ENCODE measurements at regions not wholly inside any gene's neighbourhood (a gene's known extent, or its start where the extent isn't known, plus 50 kb on each side); places are given as distances from the start of the nearest gene placed in this dataset.

DNA sequence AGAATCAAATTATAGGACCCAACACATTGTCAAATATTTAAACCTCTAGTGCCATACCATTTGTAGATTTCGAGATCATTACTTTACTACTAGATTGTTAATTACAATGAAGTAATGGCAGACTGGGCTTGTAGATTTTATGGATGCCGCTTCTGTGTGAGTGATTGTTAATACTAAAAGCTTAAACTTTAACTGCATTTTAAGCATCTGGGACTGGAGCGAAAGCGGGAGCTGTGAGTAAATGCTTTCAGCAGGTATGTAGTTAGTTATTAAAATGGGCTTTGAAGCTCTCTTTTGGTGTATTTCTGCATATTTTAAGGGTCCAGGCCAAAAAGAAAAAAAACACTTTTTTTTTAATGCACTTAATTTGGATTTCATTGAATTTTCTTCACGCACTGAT lies 519.3 kb downstream of the MED13L start (continued):
- no peak for TF ChIP-seq MAFK (IDR thresholded peaks at IDR 0.05; ENCODE audit: low read length)

GRCh38 chr12:115756804-115757203 lies 520.7 kb downstream of the MED13L start:
- no peaks in the 10 kb centered on the region for H4K20me1 ChIP-seq (replicated peaks; ENCODE audit: control insufficient read depth, insufficient read depth, low read length)
- no peaks in the 10 kb centered on the region for H3K9me1 ChIP-seq (ENCODE audit: control insufficient read depth, insufficient read depth, low read length)
- H3K4me3 ChIP-seq = no peak overlapping the region
- CTCF ChIA-PET (ENCODE audit: low intra/inter-chr PET ratio) = no interaction called here
- WGBS (ENCODE audit: insufficient coverage, low coverage, missing lambda C conversion rate) = 0% methylated on average over 8 of the region's 8 CpGs
- no peaks in the 10 kb centered on the region for H3K4me1 ChIP-seq (replicated peaks in 1 of 2; ENCODE audit: control insufficient read depth in 2 of 2, insufficient read depth in 2 of 2, low read length in 2 of 2)
- FAIRE-seq (no peak), DNase-seq (ENCODE audit: extremely low read depth in 1 of 4, low spot score in 3 of 4) (no peak), ATAC-seq (no peak)
- H3K9me3 ChIP-seq (replicated peaks; ENCODE audit: control insufficient read depth, insufficient read depth, low read depth, low read length) = no peaks in the 10 kb centered on the region
- no peak overlapping the region for H2AFZ ChIP-seq (ENCODE audit: low read depth, low read length)
- in situ Hi-C loops (cut with MboI) = loop anchor here (5.0 to 25.0 kb wide), 2 partner anchors 1095 to 1770 kb away; no protein-coding TSS in a partner anchor
- no peaks in the 10 kb centered on the region for H3K79me2 ChIP-seq (ENCODE audit: control insufficient read depth, insufficient read depth, low read length)
- no peak overlapping the region for H3K9ac ChIP-seq (ENCODE audit: insufficient read depth in 1 of 2, low read depth in 2 of 2, low read length in 2 of 2)
- H3K36me3 ChIP-seq (ENCODE audit: control insufficient read depth, insufficient read depth, low read length) = no peaks in the 10 kb centered on the region
- POLR2A ChIA-PET = no interaction called here
- TF ChIP-seq ZNF445 (CRISPR knock-in tag; IDR thresholded peaks at IDR 0.05; ENCODE audit: low read depth) = no peak
- no peak for TF ChIP-seq ZNF347 (CRISPR knock-in tag; IDR thresholded peaks at IDR 0.05; ENCODE audit: low read depth)
- TF ChIP-seq SUPT5H (IDR thresholded peaks at IDR 0.05) = no peak
- no peak for TF ChIP-seq FOXJ3 (CRISPR knock-in tag; IDR thresholded peaks at IDR 0.05)
- TF ChIP-seq PREB (CRISPR knock-in tag; IDR thresholded peaks at IDR 0.05) = no peak
- TF ChIP-seq, protein P1, sequence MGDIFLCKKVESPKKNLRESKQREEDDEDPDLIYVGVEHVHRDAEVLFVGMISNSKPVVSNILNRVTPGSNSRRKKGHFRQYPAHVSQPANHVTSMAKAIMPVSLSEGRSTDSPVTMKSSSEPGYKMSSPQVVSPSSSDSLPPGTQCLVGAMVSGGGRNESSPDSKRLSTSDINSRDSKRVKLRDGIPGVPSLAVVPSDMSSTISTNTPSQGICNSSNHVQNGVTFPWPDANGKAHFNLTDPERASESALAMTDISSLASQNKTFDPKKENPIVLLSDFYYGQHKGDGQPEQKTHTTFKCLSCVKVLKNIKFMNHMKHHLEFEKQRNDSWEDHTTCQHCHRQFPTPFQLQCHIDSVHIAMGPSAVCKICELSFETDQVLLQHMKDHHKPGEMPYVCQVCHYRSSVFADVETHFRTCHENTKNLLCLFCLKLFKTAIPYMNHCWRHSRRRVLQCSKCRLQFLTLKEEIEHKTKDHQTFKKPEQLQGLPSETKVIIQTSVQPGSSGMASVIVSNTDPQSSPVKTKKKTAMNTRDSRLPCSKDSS (IDR thresholded peaks at IDR 0.05; ENCODE audit: low read depth, partially characterized antibody) = no peak
- no peak for TF ChIP-seq HDGF (IDR thresholded peaks at IDR 0.05)
- TF ChIP-seq ZNF143 (CRISPR knock-in tag; IDR thresholded peaks at IDR 0.05) = no peak
- TF ChIP-seq ELF4 (CRISPR knock-in tag; IDR thresholded peaks at IDR 0.05) = no peak
- TF ChIP-seq SOX6 (IDR thresholded peaks at IDR 0.05) = no peak
- no peak for TF ChIP-seq SNAPC5 (CRISPR knock-in tag; IDR thresholded peaks at IDR 0.05)
- no peak for TF ChIP-seq HMG20A (CRISPR knock-in tag; conservative IDR thresholded peaks at IDR 0.05)
- TF ChIP-seq MTA1 (IDR thresholded peaks at IDR 0.05; ENCODE audit: borderline replicate concordance) = no peak
- no peak for TF ChIP-seq SMARCC2 (IDR thresholded peaks at IDR 0.05; ENCODE audit: low read depth)
- TF ChIP-seq ETV1 (tag; conservative IDR thresholded peaks at IDR 0.05; ENCODE audit: low read depth) = no peak
- TF ChIP-seq ERF (CRISPR knock-in tag; IDR thresholded peaks at IDR 0.05) = no peak
- no peak for TF ChIP-seq FOXM1 (IDR thresholded peaks at IDR 0.05; ENCODE audit: low read depth)
- no peak for TF ChIP-seq FOXM1 (CRISPR knock-in tag; IDR thresholded peaks at IDR 0.05; ENCODE audit: low read depth)
- no peak for TF ChIP-seq IRF2 (CRISPR knock-in tag; IDR thresholded peaks at IDR 0.05)
- no TSS peak for BruUV-seq (replicated peaks)
- peaks cover 0 to 2% of the 10 kb centered on the region in 2 experiments; a peak in 3 of 5 replicates for H3K27me3 ChIP-seq (ENCODE audit: control insufficient read depth in 2 of 2, insufficient read depth in 2 of 2, low read length in 2 of 2)
- no peak overlapping the region for H3K27ac ChIP-seq (ENCODE audit: extremely low read depth, low read depth, low read length)
- H3K4me2 ChIP-seq (ENCODE audit: insufficient read depth, low read length) = no peak overlapping the region
- intact Hi-C loops (cut with micrococcal nuclease) = loop anchor here (10.0 kb wide), 1 partner anchor 1772 kb away; no protein-coding TSS in a partner anchor

Measured in K562 (cell line).